Type B pancreatic cell (in vitro differentiated cells): ENCODE measurements at regions not wholly inside any gene's neighbourhood (a gene's known extent, or its start where the extent isn't known, plus 50 kb on each side); places are given as distances from the start of the nearest gene placed in this dataset.

Source experiments
- DNase-seq: peaks from one replicate; pipeline ENCODE4 v3.0.0; 2021; ENCODE audit warnings: mixed read lengths; ENCODE audit not compliant: unreplicated experiment; ENCODE audit errors: extremely low spot score
- H3K27ac Mint-ChIP-seq: 2 replicates; pipeline ENCODE4 v1.8.0; 2021; ENCODE audit warnings: mild to moderate bottlenecking, mixed read lengths
- H3K27me3 Mint-ChIP-seq: 2 replicates; pipeline ENCODE4 v1.8.0; 2021; ENCODE audit warnings: mixed read lengths
- H3K36me3 Mint-ChIP-seq: 2 replicates; pipeline ENCODE4 v1.8.0; 2021; ENCODE audit warnings: mixed read lengths
- H3K4me1 Mint-ChIP-seq: one replicate; pipeline ENCODE4 v1.8.0; 2021; ENCODE audit warnings: mixed read lengths; ENCODE audit not compliant: unreplicated experiment
- H3K4me3 Mint-ChIP-seq: 2 replicates; pipeline ENCODE4 v1.8.0; 2021; ENCODE audit warnings: mild to moderate bottlenecking, mixed read lengths
- H3K9me3 Mint-ChIP-seq: 2 replicates; pipeline ENCODE4 v1.8.0; 2021; ENCODE audit warnings: mixed read lengths
- CTCF ChIP-seq: fragments of 200-600 bp; sonication (generic); conservative IDR thresholded peaks from 2 replicates; pipeline ENCODE4 v1.5.0; 2021; ENCODE audit warnings: antibody characterized with exemption, mild to moderate bottlenecking

GRCh38 chr20:40802886-40803285 is 113.8 kb upstream of the MAFB start:
- Mint-ChIP-seq H3K36me3 (no peaks in the 10 kb centered on the region), H3K9me3 (no peaks in the 10 kb centered on the region), H3K27me3 (peaks cover 58% of the 10 kb centered on the region), H3K4me1 (peaks cover 16% of the 10 kb centered on the region), H3K4me3 (no peak overlapping the region), H3K27ac (no peak overlapping the region)
- peak; percentile 29 for DNase-seq
- no peak for TF ChIP-seq CTCF

GRCh38 chr20:40803381-40803780 is 114.3 kb upstream of the MAFB start:
- H3K27ac Mint-ChIP-seq = no peak overlapping the region
- no peaks in the 10 kb centered on the region for H3K9me3 Mint-ChIP-seq
- H3K27me3 Mint-ChIP-seq = peaks cover 62% of the 10 kb centered on the region
- no peak overlapping the region for H3K4me3 Mint-ChIP-seq
- H3K4me1 Mint-ChIP-seq = peaks cover 16% of the 10 kb centered on the region
- no peaks in the 10 kb centered on the region for H3K36me3 Mint-ChIP-seq
- TF ChIP-seq CTCF = no peak
- DNase-seq = no peak

- Mint-ChIP-seq H3K27ac (no peak overlapping the region), H3K4me1 (peaks cover 16% of the 10 kb centered on the region), H3K36me3 (no peaks in the 10 kb centered on the region), H3K4me3 (no peak overlapping the region), H3K27me3 (peaks cover 74% of the 10 kb centered on the region), H3K9me3 (no peaks in the 10 kb centered on the region)
- TF ChIP-seq CTCF = no peak
- DNase-seq = peak; percentile 31
Observed at GRCh38 chr20:40805592-40805991, 116.6 kb upstream of the MAFB start.

GRCh38 chr20:40806929-40807820 is 118.1 kb upstream of the MAFB start:
- peak overlapping the region; percentile 9 for H3K27ac Mint-ChIP-seq
- H3K36me3 Mint-ChIP-seq = no peaks in the 10 kb centered on the region
- DNase-seq = peak; percentile 52
- no peaks in the 10 kb centered on the region for H3K9me3 Mint-ChIP-seq
- H3K4me1 Mint-ChIP-seq = peaks cover 16% of the 10 kb centered on the region
- peak overlapping the region; percentile 77 for H3K4me3 Mint-ChIP-seq
- H3K27me3 Mint-ChIP-seq = peaks cover 66% of the 10 kb centered on the region
- no peak for TF ChIP-seq CTCF

GRCh38 chr20:40807821-40808170 is 118.8 kb upstream of the MAFB start:
- TF ChIP-seq CTCF = no peak
- DNase-seq = no peak
- no peak overlapping the region for H3K4me3 Mint-ChIP-seq

More at GRCh38 chr20:40807821-40808170, 118.8 kb upstream of the MAFB start:
- no peak overlapping the region for H3K27ac Mint-ChIP-seq
- peaks cover 65% of the 10 kb centered on the region for H3K27me3 Mint-ChIP-seq
- H3K36me3 Mint-ChIP-seq = no peaks in the 10 kb centered on the region
- H3K9me3 Mint-ChIP-seq = no peaks in the 10 kb centered on the region
- peaks cover 16% of the 10 kb centered on the region for H3K4me1 Mint-ChIP-seq
